Colonic mucosa (tissue), 4 donors: ENCODE measurements at regions not wholly inside any gene's neighbourhood (a gene's known extent, or its start where the extent isn't known, plus 50 kb on each side); places are given as distances from the start of the nearest gene placed in this dataset.
"Not testable (repeated sequence)": the region's sequence is repeated elsewhere in the genome, so short reads cannot be mapped to it uniquely, and the experiment has no call there.

Source experiments
- DNase-seq: peaks from one replicate; pipeline ENCODE4 v3.0.0-alpha.2; 2020
- H3K27ac ChIP-seq: fragments of 200-600 bp; one replicate; pipeline ENCODE4 v1.8.0; 2021
- H3K27me3 ChIP-seq: fragments of 200-600 bp; one replicate; pipeline ENCODE4 v1.8.0; 2021
- H3K36me3 ChIP-seq: fragments of 200-600 bp; one replicate; pipeline ENCODE4 v1.8.0; 2021
- H3K4me1 ChIP-seq: fragments of 200-600 bp; one replicate; pipeline ENCODE4 v1.8.0; 2021; ENCODE audit warnings: mild to moderate bottlenecking
- H3K4me3 ChIP-seq: fragments of 200-600 bp; one replicate; pipeline ENCODE4 v1.8.0; 2021
- H3K9ac ChIP-seq, 2 donors: one replicate each; pipeline ENCODE4 v1.7.0; 2013; ENCODE audit warnings: control low read depth in 2 of 2, low read depth in 2 of 2, low read length in 2 of 2
- H3K9me3 ChIP-seq: fragments of 200-600 bp; one replicate; pipeline ENCODE4 v1.8.0; 2021
- intact Hi-C: fragments of 100-400 bp; cut with DNase I; formaldehyde crosslinking; loops from one replicate; pipeline ENCODE4 v1.14.1; 2022
- donor health status: healthy.
- donor health status: DM: no; HTN: no; CAD: no.
- donor health status: DM: no; HTN: no; CAD: no.

DNA sequence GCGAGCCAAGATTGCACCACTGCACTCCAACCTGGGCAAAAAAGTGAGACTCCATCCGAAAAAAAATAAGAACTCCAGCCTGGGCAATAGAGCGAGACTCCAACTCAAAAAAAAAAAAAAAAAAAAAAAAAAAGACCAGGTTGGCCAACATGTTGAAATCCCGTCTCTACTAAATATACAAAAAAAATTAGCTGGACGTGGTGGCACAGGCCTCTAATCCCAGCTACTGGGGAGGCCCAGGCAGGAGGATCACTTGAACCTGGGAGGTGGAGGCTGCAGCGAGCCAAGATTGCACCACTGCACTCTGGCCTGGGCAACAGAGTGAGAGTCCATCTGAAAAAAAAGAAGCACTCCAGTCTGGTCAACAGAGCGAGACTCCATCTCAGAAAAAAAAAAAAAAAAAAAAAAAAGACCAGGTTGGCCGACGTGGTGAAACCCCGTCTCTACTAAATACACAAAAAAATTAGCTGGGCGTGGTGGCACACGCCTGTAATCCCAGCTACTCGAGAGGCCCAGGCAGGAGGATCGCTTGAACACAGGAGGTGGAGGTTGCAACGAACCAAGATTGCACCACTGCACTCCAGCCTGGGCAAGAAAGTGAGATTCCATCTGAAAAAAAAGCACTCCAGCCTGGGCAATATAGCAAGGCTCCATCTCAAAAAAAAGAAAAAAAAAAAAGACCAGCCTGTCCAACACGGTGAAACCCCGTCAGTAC is 1603.7 kb downstream of the RPIA start:
- H3K36me3 ChIP-seq, H3K9ac ChIP-seq, H3K27ac ChIP-seq, H3K4me1 ChIP-seq, intact Hi-C loops, H3K27me3 ChIP-seq, H3K4me3 ChIP-seq, H3K9me3 ChIP-seq, DNase-seq: not testable (repeated sequence)

GRCh38 chr2:90296484-90296777 is 1605.0 kb downstream of the RPIA start:
- H3K4me3 ChIP-seq, H3K36me3 ChIP-seq, H3K27ac ChIP-seq, H3K9ac ChIP-seq, DNase-seq, H3K4me1 ChIP-seq, intact Hi-C loops, H3K9me3 ChIP-seq, H3K27me3 ChIP-seq: not testable (repeated sequence)

DNA sequence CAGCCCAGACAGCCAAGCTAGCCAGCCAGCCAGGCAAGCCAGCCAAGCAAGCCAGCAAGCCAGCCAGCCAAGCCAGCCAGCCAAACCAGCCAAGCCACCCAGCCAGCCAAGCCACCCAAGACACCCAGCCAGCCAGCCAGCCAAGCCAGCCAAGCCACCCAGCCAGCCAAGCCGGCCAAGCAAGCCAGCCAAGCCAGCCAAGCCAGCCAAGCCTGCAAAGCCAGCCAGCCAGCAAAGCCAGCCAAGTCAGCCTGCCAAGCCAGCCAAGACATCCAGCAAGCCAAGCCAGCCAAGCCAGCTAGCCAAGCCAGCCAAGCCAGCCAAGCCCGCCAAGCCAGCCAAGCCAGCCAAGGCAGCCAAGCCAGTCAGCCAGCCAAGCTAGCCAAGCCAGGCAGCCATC is 1606.2 kb downstream of the RPIA start:
- H3K9ac ChIP-seq, H3K27ac ChIP-seq, intact Hi-C loops, H3K9me3 ChIP-seq, H3K4me1 ChIP-seq, H3K4me3 ChIP-seq, H3K36me3 ChIP-seq, DNase-seq, H3K27me3 ChIP-seq: not testable (repeated sequence)

- H3K4me3 ChIP-seq, H3K9me3 ChIP-seq, DNase-seq, H3K4me1 ChIP-seq, intact Hi-C loops, H3K27me3 ChIP-seq, H3K9ac ChIP-seq, H3K36me3 ChIP-seq, H3K27ac ChIP-seq: not testable (repeated sequence)
Measured at GRCh38 chr2:90298126-90298755, 1606.8 kb downstream of the RPIA start.

- H3K36me3 ChIP-seq, H3K27me3 ChIP-seq, H3K4me3 ChIP-seq, intact Hi-C loops, DNase-seq, H3K27ac ChIP-seq, H3K4me1 ChIP-seq, H3K9me3 ChIP-seq, H3K9ac ChIP-seq: not testable (repeated sequence)
Measured at GRCh38 chr2:90298983-90299382, 1607.5 kb downstream of the RPIA start.

- H3K4me3 ChIP-seq, H3K9me3 ChIP-seq, H3K27me3 ChIP-seq, H3K36me3 ChIP-seq, intact Hi-C loops, H3K4me1 ChIP-seq, H3K9ac ChIP-seq, DNase-seq, H3K27ac ChIP-seq: not testable (repeated sequence)
Measured at GRCh38 chr2:90322982-90323381, 1631.5 kb downstream of the RPIA start.

DNA sequence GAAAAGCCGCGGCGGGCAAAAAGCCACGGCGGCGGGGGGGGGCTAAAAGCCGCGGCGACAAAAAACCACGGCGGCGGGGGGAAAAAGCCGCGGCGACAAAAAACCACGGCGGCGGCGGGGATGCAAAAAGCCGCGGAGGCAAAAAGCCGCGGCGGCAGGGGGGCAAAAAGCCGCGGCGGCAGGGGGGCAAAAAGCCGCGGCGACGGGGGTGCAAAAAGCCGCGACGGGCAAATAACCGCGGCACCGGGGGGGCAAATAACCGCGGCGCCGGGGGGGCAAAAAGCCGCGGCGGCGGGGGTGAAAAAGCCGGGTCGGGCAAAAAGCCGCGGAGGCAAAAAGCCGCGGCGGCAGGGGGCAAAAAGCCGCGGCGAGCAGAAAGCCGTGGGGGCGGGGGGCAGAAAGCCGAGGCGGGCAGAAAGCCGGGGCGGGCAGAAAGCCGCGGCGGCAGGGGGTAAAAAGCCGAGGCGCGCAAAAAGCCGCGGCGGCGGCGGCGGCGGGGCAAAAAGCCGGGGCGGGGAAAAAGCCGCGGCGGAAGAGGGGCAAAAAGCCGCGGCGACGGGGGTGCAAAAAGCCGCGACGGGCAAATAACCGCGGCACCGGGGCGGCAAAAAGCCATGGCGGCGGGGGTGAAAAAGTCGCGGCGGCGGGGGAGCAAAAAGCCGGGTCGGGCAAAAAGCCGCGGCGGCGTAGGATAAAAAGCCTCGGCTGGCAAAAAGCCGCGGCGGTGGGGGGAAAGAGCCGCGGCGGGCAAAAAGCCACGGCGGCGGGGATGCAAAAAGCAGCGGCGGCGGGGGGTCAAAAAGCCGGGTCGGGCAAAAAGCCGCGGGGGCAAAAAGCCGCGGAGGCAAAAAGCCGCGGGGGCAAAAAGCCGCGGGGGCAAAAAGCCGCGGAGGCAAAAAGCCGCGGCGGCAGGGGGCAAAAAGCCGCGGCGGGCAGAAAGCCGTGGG is 1632.4 kb downstream of the RPIA start:
- intact Hi-C loops, H3K9ac ChIP-seq, H3K27me3 ChIP-seq, DNase-seq, H3K4me3 ChIP-seq, H3K9me3 ChIP-seq, H3K4me1 ChIP-seq, H3K27ac ChIP-seq, H3K36me3 ChIP-seq: not testable (repeated sequence)

DNA sequence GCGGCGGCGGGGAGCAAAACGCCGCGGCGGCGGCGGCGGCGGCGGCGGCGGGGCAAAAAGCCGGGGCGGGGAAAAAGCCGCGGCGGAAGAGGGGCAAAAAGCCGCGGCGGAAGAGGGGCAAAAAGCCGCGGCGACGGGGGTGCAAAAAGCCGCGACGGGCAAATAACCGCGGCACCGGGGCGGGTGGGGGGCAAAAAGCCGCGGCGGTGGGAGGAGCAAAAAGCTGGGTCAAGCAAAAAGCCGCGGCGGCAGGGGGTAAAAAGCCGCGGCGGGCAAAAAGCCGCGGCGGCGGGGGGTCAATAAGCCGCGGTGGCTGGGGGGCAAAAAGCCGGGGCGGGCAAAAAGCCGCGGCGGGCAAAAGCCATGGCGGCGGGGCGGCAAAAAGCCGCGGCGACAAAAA is 1633.2 kb downstream of the RPIA start:
- intact Hi-C loops, H3K9ac ChIP-seq, H3K36me3 ChIP-seq, H3K4me1 ChIP-seq, DNase-seq, H3K9me3 ChIP-seq, H3K27me3 ChIP-seq, H3K4me3 ChIP-seq, H3K27ac ChIP-seq: not testable (repeated sequence)

DNA sequence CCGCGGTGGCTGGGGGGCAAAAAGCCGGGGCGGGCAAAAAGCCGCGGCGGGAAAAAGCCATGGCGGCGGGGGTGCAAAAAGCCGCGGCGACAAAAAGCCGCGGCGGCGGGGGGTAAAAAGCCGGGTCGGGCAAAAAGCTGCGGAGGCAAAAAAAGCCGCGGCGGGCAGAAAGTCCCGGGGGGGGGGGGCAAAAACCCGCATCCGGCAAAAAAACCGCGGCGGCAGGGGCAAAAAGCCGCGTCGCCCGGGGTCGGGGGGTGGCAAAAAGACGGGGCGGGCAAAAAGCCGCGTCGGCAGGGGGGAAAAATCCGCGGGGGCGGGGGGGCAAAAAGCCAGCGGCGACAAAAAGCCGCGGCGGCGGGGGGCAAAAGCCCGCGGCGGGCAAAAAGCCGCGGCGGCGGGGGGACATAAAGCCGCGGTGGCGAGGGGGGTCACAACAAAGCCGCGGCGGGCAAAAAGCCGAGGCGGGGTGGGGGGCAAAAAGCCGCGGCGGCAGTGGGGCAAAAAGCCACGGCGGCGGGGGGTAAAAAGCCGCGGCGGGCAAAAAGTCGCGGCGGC is 1634.4 kb downstream of the RPIA start:
- intact Hi-C loops, H3K4me1 ChIP-seq, H3K9ac ChIP-seq, H3K27ac ChIP-seq, DNase-seq, H3K36me3 ChIP-seq, H3K9me3 ChIP-seq, H3K4me3 ChIP-seq, H3K27me3 ChIP-seq: not testable (repeated sequence)

- H3K9ac ChIP-seq, H3K9me3 ChIP-seq, DNase-seq, intact Hi-C loops, H3K27me3 ChIP-seq, H3K4me1 ChIP-seq, H3K4me3 ChIP-seq, H3K27ac ChIP-seq, H3K36me3 ChIP-seq: not testable (repeated sequence)
Measured at GRCh38 chr2:90355546-90355945, 1664.1 kb downstream of the RPIA start.

GRCh38 chr2:90359344-90359743 is 1667.9 kb downstream of the RPIA start:
- not testable (repeated sequence) for DNase-seq

DNA sequence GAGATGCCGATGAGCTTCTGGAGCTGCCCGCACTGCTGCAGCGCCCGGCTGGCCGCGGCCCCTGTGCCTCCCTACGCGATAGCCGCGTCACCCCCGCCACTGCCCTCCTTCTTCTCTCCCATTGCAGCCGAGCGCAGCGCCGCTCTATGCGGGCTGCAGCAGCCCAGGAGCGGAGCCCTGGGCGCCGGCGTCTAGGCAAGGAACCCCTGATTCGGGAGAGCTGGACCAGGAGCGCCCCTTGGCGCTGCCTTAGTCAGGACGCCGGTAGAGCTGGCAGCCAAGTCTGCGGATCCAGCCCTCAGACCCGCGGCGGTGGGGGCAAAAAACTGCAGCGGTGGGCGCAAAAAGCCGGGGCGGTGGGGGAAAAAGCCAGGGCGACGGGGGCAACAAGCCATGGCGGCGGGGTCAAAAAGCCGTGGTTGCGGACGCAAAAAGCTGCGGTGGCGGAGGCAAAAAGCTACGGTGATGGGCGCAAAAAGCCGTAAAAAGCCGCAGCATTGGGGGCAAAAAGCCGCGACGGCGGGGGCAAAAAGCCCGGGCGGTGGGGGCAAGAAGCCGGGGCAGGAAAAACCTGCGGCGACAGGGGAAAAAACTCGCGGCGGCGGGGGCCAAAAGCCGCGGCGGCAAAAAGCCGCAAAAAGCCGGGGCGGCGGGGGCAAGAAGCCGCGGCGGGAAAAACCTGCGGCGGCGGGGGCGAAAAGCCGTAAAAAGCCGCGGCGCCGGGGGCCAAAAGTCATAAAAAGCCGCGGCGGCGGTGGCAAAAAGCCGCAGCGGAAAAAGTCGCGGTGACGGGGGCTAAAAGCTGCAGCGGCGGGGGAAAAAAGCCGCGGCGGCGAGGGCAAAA is 1668.6 kb downstream of the RPIA start:
- intact Hi-C loops = not testable (repeated sequence)

More at GRCh38 chr2:90359344-90359743, 1667.9 kb downstream of the RPIA start:
- H3K9me3 ChIP-seq, H3K4me1 ChIP-seq, H3K36me3 ChIP-seq, H3K27me3 ChIP-seq, H3K27ac ChIP-seq, H3K9ac ChIP-seq, intact Hi-C loops, H3K4me3 ChIP-seq: not testable (repeated sequence)

GRCh38 chr2:90360731-90361035 is 1669.2 kb downstream of the RPIA start:
- H3K4me3 ChIP-seq, H3K4me1 ChIP-seq, H3K27ac ChIP-seq, H3K36me3 ChIP-seq, H3K9ac ChIP-seq, intact Hi-C loops, H3K9me3 ChIP-seq, DNase-seq, H3K27me3 ChIP-seq: not testable (repeated sequence)

More for the DNA sequence above, 1668.6 kb downstream of the RPIA start:
- not testable (repeated sequence) for H3K4me3 ChIP-seq, H3K27ac ChIP-seq, DNase-seq, H3K27me3 ChIP-seq, H3K9ac ChIP-seq, H3K9me3 ChIP-seq, H3K4me1 ChIP-seq, H3K36me3 ChIP-seq
